AG09309 (cell line): ENCODE measurements at regions not wholly inside any gene's neighbourhood (a gene's known extent, or its start where the extent isn't known, plus 50 kb on each side); places are given as distances from the start of the nearest gene placed in this dataset.

ENCODE experiments used
- DNase-seq: peaks from one replicate; pipeline ENCODE4 v3.0.0-alpha.2; 2010; ENCODE audit warnings: low read depth
- H3K4me3 ChIP-seq: 2 replicates; pipeline ENCODE4 v1.5.1; 2011; ENCODE audit warnings: mild to moderate bottlenecking, low read depth, low read length, moderate library complexity; ENCODE audit not compliant: control insufficient read depth
- CTCF ChIP-seq: IDR thresholded peaks from 2 replicates; pipeline ENCODE4 v1.5.1; 2011; ENCODE audit warnings: mild to moderate bottlenecking, low read depth, low read length, inconsistent platforms; ENCODE audit not compliant: insufficient read depth, control insufficient read depth; ENCODE audit errors: missing control alignments

GRCh38 chr1:94304553-94304952 lies 67.2 kb upstream of the ARHGAP29 start:
- no peak for DNase-seq
- TF ChIP-seq CTCF, result no peak

GRCh38 chr1:94303005-94303404 lies 65.6 kb upstream of the ARHGAP29 start:
- no peak overlapping the region for H3K4me3 ChIP-seq
- no peak for DNase-seq
- no peak for TF ChIP-seq CTCF

More at GRCh38 chr1:94304553-94304952, 67.2 kb upstream of the ARHGAP29 start:
- H3K4me3 ChIP-seq, result no peak overlapping the region

GRCh38 chr1:94302497-94302896 lies 65.1 kb upstream of the ARHGAP29 start:
- no peak for DNase-seq
- TF ChIP-seq CTCF, result no peak
- H3K4me3 ChIP-seq, result no peak overlapping the region

- H3K4me3 ChIP-seq, result no peak overlapping the region
- TF ChIP-seq CTCF, result no peak
These were observed 63.8 kb upstream of the ARHGAP29 start for GRCh38 chr1:94301186-94301585.

GRCh38 chr1:94300731-94301130 lies 63.3 kb upstream of the ARHGAP29 start:
- TF ChIP-seq CTCF, result no peak
- no peak for DNase-seq

More at GRCh38 chr1:94301186-94301585, 63.8 kb upstream of the ARHGAP29 start:
- DNase-seq, result no peak

GRCh38 chr1:94299627-94300553 lies 62.5 kb upstream of the ARHGAP29 start:
- H3K4me3 ChIP-seq, result no peak overlapping the region
- TF ChIP-seq CTCF, result no peak
- DNase-seq, result no peak

More at GRCh38 chr1:94300731-94301130, 63.3 kb upstream of the ARHGAP29 start:
- no peak overlapping the region for H3K4me3 ChIP-seq
